Esophagus muscularis mucosa (tissue), 3 donors: ENCODE measurements at regions not wholly inside any gene's neighbourhood (a gene's known extent, or its start where the extent isn't known, plus 50 kb on each side); places are given as distances from the start of the nearest gene placed in this dataset.

Experiments used
- CTCF ChIP-seq, 3 experiments: fragments of 200-600 bp in 2 of 3; fragments of 450-650 bp in 1 of 3; sonication (generic) in 2 of 3; IDR thresholded peaks; one replicate each; pipeline ENCODE4 v1.5.1; 2017 to 2019; ENCODE audit warnings: antibody characterized with exemption in 3 of 3, mild to moderate bottlenecking in 2 of 3, moderate library complexity in 1 of 3
- EP300 ChIP-seq: sonication (generic); formaldehyde crosslinking; IDR thresholded peaks from one replicate; pipeline ENCODE4 v1.6.1; 2017; ENCODE audit warnings: antibody characterized with exemption

- TF ChIP-seq EP300: no peak
- no peak for TF ChIP-seq CTCF (IDR thresholded peaks at IDR 0.05)
Observed at GRCh38 chr17:36661688-36662087, 60.3 kb downstream of the MRM1 start.
